ENCODE measurements at regions not wholly inside any gene's neighbourhood (a gene's known extent, or its start where the extent isn't known, plus 50 kb on each side); places are given as distances from the start of the nearest gene placed in this dataset.

GRCh38 chr21:35325953-35326352 is 276.9 kb upstream of the RUNX1 start:
- no peak for DNase-seq

- DNase-seq, result no peak
These were observed 275.5 kb upstream of the RUNX1 start for GRCh38 chr21:35324372-35325220.

DNA sequence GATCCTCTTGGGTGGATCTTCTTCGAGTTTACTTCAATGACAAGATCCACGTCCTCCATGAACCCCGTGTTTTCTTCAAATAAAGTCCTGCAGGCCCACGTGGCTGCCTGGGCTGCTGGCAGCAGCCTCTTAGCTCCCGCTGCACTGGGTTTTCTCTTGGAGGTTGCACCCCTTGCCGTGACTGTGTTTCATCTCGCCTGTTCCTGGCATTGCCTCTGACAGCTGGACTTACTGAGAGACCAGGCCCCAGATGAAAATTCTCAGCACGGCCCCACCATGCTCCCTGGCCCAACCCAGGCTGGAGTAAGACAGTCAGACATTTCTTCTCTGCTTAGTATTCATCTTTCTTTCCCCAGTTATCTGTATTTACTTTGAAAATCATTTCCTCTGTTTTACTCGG is 274.8 kb upstream of the RUNX1 start:
- no peak for DNase-seq

GRCh38 chr21:35321322-35322200 is 272.5 kb upstream of the RUNX1 start:
- DNase-seq, result no peak

DNA sequence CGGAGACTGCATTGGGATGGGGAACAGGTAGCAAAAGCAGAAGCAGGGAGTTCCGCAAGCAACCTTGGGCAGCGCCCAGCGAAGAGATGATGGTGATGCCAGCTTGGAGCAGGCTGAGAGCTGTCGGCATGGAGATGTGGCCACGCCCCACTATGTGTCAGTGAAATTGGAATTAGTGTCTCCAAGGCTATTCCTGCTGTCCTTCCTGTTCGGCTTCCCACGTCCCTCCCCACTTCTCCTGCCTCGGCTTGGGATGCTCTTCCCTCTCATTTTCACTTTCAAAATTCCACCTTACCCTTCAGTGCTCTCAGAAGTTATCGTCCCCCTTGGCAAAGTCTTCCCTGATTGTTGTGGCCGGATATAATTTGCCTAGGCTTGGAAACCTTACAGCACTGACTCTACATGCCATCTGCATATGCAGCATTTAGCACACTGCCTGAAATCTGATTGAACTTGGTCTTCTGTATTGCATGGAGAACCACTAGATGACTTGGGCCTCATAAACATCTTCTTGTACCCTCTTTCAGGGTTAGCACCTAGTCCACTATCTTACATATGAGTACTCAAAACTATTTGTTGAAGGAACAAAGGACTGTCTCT is 270.7 kb upstream of the RUNX1 start:
- DNase-seq, result no peak

DNA sequence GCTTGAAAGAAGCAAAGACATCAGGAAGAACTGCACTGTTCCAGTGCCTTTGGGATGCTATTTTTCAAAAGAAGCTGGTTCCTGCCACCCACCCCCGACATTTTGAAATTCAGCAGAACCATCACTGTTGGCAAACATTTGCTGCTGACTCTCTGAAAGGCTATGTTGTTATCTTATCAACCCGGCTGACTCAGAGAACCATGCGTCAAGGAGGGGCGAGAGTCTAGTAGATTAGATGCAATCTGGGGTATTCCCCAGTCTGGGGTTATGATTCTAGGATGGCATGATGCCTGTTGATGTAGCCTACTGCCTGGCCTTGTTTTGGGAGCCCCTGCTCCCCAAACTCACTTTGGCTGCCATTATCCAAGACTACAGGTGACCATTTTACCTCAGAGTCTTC is 267.8 kb upstream of the RUNX1 start:
- no peak for DNase-seq

DNA sequence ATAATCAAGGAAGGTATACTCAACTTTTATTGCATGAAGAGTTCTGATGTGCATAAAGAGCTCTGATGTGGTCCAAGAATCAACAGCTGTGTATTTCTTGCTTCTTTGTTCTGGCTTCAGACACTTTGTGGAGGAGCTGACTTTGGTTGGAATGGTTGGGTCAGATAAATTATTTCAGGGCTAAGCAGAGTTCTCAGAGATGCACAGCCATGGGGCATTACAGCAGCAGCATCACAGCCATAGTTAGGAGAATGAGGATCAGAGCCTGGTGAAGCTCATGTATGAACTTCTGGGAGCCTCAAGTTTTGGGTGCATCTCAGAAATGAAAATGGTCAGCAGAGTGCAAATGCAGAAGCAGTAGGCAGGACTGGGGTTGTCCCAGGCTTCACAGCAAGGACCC is 267.4 kb upstream of the RUNX1 start:
- no peak for DNase-seq

GRCh38 chr21:35314857-35315582 is 265.9 kb upstream of the RUNX1 start:
- DNase-seq, result no peak

- no peak for DNase-seq
These were observed 262.9 kb upstream of the RUNX1 start for GRCh38 chr21:35311985-35312384.

GRCh38 chr21:35309316-35309715 is 260.2 kb upstream of the RUNX1 start:
- no peak for DNase-seq

DNA sequence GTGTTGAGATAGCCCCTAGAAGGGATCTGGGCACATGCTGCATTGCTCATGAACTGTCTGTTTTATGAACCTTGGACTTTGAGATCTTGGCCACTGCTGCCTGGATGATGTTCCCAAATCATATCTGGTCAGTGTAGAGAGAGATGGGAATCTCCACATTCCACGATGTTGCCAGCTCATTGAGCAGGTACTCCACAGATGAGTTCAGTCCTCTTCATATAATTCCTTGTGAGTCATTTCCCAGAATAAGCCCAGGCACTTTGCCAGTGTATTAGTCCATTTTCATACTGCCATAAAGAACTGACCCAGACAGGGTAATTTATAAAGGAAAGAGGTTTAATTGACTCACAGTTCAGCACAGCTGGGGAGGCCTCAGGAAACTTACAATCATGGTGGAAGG is 254.0 kb upstream of the RUNX1 start:
- DNase-seq, result no peak

DNA sequence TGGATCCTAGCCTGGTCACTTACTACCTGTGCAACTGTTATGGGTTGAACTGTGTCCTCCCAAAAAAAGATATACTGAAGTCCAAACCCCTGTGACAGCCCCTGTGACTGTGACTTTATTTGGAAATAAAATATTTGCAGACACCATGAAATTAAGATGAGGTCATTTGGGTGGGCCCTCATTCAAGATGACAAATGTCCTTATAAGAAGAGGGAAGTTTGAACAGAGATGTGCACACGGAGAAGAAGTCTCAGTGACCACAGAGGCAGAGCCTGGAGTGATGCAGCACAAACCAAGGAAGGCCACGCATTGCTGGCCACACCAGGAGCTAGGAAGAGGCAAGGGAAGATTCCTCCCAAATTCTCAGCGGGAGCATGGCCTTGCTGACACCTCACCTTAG is 249.7 kb upstream of the RUNX1 start:
- no peak for DNase-seq

DNA sequence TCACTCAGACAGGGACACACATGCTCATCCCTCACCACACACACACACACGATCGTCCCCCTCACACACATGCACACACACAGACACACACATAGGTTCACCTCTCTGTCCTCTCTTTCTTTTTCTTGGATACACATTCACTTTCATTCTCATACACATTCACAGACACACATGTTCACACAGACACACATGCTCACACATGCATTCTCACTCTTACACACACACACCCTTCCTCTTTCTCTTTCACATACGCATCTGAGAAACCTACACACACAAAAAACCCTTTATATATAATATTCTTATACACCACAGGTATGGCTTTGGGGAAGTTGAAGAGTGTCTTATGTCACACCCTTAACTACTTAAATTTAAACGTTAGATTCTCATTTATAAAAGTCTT is 248.6 kb upstream of the RUNX1 start:
- DNase-seq, result no peak

DNA sequence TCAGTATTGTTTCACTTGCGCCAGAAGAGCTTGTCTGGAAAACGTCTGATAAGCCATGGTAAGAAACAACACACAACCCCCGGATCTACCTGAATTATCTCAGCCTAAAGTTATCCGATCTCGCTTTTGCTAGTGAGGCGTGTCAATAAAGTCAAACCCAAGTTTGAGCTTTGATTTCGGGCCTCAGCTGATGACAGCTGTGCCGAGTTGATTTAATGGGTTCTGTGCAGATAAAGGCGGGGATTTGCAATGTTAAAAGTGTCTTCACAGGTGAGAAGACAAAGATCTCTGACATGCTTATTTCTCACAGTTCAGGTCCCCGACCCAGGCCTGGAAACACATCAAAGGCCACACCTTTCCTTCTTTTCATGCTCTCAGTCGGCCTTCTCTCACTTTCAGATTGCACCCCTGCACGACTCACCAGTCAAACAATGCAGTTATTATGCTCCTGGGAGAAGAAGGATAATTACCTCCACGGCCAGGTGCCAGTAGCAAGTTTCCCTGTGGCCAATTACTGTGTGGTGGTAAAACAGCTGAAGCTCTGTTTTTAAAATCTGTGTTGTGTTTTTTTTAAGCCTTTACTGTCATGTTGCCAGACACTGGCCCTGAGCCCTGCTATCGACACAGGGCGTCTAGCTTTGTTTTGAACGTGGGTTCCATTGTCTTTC is 245.3 kb upstream of the RUNX1 start:
- DNase-seq, result no peak

GRCh38 chr21:35291973-35292627 is 243.0 kb upstream of the RUNX1 start:
- DNase-seq, result no peak

DNA sequence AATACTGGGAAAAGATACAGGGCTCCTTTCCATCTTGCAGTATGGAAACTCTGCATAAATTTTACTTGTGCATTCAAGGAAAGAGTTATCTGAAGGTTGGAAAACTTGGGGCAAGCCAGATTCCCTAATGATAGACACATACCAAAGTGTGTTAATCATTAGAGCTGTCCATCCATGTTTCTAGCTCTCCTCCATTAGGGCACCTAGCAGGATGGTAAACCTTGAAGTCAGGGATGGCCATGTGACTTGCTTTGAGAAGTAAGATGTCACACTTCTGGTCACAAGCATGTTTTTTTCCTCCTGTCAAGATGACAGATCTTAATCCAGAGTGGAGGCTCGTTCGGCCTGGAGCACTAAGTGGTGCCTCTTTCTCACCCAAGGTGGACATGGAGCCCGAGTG is 241.9 kb upstream of the RUNX1 start:
- DNase-seq, result no peak

DNA sequence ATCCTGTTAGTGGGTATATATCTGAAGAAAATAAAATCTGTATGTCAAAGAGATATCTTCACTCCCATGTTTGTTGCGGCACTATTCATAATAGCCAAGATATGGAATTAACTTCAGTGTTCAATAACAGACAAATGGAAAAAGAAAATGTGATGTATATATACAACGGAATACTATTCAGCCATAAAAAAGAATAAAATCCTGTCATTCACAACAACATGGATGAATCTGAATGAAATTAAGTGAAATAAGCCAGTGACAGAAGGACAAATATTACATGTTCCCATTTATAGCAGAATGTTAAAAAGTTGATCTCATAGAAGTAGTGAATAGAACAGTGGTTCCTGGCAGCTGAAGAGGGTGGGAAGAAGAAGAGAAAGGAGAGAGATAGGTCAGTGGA is 239.1 kb upstream of the RUNX1 start:
- no peak for DNase-seq

DNA sequence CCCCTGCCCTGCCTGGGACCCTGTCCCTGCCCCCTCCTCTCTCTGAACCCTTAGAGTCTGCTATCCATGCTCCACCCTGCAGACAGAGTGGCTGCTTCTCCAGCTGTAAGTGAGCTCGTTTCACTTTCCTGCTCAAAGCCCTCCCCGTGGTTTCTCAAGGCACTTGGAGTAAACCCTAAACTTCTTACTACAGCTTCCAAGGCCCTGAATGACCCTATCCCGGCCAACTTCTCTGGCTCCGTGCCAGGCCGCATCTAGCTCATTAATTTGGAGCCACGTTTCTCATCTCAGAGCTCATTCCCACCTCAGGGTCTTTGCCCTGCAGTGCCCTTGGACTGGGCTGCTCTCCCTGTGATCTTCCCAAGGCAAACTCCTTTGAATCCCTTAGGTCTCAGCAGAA is 235.1 kb upstream of the RUNX1 start:
- no peak for DNase-seq

GRCh38 chr21:35282944-35283343 is 233.8 kb upstream of the RUNX1 start:
- DNase-seq, result no peak

DNA sequence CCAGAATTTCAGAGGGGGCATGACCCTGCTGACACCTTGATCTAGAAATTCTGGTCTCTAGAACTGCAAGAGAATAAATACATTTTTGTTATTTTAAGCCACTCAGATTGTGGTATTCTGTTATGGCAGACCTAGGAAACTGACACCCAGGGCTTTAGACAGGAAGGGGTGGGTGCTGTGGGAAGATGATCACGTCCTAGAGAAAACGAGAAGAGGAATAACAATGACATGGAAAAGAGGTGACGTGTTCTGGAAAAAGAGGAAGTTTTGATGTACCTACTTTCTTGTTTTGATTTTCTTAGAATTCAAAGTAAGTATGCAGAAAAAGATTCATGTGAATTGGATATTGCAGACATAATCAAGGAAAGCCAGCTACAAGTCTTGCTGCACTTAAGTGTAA is 232.9 kb upstream of the RUNX1 start:
- DNase-seq, result no peak

GRCh38 chr21:35280231-35280630 is 231.1 kb upstream of the RUNX1 start:
- DNase-seq, result no peak

DNA sequence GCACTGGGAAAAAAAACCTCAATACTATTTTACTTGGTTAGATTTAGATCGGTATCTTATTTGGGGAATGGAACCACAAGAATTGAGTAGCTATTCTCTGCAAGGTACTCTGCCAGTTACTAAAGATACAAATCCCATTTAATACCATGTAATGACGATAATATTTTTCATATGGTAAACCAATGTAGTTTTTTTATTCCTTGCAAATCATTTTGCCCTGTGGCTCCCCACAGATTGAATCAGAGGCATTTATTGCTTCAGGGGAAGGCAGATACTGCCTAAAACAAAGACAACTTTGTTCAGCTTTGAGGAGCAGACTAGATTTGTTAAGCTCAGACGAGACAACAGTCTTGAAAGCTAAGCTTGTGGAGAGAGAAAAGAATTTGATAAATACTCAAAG is 226.7 kb upstream of the RUNX1 start:
- no peak for DNase-seq
